D341Med (cell line): ENCODE measurements at regions not wholly inside any gene's neighbourhood (a gene's known extent, or its start where the extent isn't known, plus 50 kb on each side); places are given as distances from the start of the nearest gene placed in this dataset.
A peak's percentile ranks its signal among the peaks of the same experiment; 100 is the strongest.
"Not testable (repeated sequence)": the region's sequence is repeated elsewhere in the genome, so short reads cannot be mapped to it uniquely, and the experiment has no call there.

Experiments
- DNase-seq: peaks from one replicate; pipeline ENCODE4 v3.0.0; 2012; ENCODE audit warnings: low spot score

GRCh38 chr15:83335542-83335941 is 51.1 kb upstream of the BNC1 start:
- not testable (repeated sequence) for DNase-seq

DNA sequence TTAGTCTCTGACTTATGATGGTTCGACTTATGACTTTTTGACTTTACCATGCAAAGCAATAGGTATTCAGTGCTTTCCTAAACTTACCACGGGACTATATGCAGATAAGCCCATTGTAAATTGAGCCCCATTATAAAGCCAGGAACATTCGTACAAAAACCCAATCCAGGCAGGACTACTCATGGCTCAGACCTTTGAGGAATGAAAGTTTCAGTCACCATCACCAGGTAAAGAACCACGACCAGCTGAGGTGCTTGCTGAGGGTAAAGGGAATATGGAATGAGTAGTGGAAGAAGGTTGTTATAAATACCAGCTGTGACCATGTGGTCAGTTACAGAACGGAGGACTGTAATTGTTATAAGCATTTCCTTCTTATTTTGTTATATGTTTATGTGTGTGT is 54.9 kb upstream of the BNC1 start:
- DNase-seq: no peak

- no peak for DNase-seq
These were observed 55.6 kb upstream of the BNC1 start for GRCh38 chr15:83340087-83340486.

DNA sequence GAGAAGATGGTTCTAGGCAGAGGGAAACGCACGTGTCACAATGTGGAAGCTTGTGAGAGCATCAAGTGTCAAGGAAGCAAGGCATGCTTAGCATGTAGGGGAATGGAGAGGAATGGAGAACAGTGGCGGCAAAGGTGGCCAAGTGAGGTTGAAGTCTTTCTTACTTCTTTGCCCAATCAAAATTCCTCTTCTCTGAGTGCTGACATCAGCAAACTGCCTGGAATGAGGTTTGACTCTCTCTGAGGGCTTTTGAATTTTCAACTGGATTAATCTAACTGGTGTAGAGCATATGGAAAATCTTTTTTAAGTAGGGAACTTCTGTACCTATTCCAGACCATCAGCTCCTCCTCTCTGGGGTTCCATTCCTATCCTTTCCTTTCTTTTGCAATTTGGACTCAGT is 61.9 kb upstream of the BNC1 start:
- DNase-seq: no peak

DNA sequence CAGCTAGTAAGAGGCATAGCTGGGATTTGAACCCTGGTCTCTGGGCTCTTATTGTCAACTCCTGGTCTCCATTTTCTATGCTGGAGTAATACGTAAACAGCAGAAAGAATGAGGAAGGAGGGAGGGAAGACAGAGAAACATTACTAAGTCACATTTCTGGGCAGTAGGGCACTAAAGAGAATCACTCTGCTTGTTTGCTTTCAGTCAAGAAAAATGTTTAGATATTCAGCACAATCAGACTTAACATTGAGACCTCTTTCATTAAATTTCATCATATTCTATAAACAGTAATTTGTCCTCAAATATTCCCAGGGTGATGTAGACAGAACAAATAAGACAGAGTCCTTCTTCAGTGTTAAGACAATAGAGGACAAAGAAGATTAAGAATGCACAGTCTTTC is 67.7 kb upstream of the BNC1 start:
- DNase-seq: no peak

DNA sequence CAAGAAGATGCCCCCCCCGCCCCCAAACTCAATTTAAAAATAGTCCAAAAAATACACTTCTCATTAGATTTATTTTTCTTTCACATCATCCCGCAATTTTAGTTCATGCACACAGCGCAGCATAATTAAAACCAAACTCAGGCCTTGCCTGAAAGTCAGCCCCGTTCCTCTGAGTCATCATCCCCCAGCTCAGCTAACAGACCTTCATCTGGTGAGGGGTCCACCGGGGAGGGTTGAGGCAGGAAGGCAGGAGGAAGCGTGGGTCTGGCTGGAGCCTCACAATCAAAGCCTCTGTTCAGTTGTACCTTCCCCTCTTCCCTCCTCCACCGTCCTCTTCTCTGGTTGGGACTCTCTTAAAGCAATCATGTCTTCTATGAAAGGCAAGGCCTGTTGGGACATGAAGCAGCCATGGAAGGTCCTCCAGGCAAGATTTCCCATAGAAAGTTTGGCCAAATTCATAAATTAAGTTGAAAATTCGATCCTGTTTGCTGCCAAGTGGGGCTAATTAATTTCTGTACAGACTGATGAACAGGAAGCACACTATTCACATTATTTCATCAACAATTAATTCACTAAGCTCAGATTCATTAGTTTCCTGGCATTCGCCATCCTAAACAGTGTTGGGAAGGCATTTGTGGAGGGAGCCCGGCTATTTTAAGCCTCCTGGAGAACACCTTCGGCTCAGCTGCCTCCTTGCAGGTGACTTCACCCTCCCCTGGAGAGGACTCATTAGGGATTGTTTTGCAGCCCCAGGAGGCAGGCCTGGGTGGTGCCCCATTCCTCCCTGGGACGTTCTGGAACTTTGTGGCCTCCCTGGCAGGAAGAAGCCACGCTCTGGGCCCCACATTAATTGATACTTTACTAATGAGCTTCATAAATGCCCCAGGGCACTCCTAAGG is 72.3 kb upstream of the BNC1 start:
- DNase-seq: no peak

DNA sequence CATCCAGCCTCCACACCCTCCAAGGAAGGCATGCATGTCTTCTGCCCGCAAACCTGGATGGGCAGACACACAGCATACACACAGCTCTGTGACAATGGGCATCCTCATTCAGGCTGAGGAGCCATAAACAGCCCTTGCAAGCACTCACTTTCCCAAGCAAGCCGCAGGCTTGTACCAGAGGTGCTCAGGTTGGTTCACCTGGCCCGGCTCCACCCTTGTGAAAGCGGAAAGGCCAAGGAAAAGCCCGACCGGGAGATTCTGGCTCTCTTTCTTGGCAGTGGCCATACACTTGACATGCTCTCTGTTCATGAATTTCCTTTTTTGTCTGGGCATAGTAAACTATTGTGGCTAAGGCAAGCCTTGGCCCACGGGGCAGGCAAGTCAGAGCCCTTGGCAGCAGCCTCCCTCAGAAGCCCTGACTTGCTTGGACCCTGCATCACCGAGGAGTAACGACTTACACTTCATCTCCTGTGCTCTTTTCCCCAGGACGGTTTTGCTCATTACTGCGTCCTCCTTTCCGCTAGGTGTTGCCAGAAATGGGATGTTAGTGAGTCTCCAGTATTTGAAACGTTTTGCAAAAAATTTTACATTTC is 74.6 kb upstream of the BNC1 start:
- DNase-seq: no peak

GRCh38 chr15:83362706-83363105 is 78.2 kb upstream of the BNC1 start:
- DNase-seq: no peak

GRCh38 chr15:83364501-83364900 is 80.0 kb upstream of the BNC1 start:
- DNase-seq: no peak

DNA sequence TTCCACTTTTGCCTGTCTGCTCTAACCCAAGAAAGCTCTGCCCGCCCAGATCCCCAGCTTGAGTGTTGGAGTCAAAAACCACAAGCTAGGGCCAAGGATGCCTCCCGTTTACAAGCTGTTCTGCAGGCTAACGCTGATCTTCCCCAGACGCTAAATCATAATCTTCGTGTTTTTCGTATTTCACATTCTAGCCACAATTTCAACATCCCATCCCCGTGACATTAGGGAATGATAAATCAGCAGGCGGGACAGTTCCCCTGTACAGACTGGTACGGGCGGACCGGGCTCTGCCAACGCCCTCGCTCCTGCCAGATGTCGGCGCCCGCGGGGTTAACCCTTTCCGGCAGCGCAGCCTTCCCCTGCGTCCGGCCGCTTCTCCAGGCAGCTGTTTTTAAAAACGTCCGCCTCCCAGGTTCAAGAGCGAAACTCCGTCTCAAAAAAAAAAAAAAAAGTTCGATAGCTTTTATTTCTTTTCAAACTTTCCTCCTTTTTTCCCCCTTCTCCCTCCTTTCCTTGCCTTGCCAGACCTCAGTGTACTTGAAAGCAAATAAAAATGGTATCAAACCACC is 81.0 kb upstream of the BNC1 start:
- no peak for DNase-seq

DNA sequence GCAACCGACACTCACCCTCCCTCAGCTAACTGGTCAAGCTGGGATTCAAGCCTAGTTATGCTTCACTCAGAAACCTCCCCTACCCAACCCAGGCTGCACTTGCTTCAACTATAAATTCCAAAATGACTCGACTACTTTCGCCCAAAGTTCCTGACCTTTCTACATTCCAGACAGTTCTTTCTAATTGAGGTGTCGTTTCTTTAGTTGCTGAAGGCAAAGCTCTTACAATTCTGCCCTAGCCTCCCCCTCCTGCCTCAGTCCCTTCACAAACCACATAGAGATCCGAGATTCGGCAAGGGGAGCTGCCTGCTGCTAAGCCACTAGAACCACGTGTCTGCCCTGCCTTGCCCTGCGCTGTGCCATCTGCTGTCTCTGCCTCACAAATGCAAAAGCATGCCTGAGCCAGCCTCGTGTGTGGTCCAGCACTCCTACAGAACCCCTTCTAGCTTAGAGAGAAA is 74.7 kb upstream of the SH3GL3 start:
- DNase-seq: peak; percentile 62

GRCh38 chr15:83378921-83379578 is 68.1 kb upstream of the SH3GL3 start:
- DNase-seq: no peak

DNA sequence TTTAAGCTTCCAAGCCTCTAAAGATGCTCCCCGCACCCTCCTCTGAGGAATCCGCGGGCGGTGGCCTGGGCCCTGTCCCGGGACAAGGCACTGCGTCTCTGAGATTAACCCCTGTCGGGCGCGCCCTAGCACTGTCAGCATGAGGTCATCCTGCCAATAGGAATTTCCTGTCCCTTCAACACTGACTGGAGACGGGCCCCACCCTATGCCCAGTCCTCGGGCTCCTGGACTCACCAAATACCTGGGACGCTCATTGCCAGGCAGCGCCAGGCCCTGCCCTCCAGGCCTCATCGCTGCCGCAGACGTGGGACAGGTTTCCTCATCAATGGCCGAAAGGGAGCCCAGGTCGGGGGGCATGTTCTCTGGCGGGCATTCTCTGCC is 67.6 kb upstream of the SH3GL3 start:
- no peak for DNase-seq

DNA sequence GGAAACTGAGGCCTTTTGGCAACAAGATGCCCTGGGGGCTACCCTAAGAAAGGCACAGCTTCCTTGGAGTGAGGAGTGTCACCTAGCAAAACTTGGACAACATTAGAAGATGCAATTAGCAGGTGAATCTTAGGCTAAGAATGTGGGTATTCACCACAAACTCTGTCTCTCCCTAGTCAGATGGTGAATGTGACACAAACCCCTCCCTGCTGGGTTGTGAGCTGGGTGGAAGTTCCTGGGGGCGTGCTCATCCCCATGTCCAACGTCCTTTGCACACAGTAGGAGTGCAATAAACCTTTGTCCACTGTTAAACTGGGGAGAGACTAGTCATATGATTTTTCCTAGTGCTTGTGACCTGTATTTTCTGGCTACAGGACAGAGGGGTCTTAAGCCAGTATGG is 67.1 kb upstream of the SH3GL3 start:
- no peak for DNase-seq

- DNase-seq: peak; percentile 73
These were observed 66.5 kb upstream of the SH3GL3 start for GRCh38 chr15:83380682-83381081.

- not testable (repeated sequence) for DNase-seq
These were observed 63.5 kb upstream of the SH3GL3 start for GRCh38 chr15:83383608-83384139.

DNA sequence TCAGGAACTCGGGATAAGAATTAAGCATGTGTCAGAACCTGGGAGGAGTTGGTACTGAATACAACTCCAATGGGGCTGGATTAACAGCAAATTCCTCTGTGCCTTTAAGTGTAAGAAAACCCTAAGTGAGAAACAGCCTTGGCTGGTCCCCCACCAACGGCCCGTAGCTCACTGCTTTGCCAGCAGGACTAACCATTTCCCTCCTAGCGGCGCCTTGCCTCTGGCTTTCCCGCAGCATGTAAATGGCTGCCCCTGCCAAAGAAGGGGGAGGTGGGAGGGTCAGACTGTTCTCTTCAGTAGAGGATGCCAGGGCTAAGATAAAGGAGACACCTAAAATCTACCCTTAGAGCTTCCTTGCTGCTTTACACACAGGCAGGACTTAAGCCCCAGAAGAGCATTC is 51.0 kb upstream of the SH3GL3 start:
- no peak for DNase-seq
